GM12892 (cell line): ENCODE measurements at regions not wholly inside any gene's neighbourhood (a gene's known extent, or its start where the extent isn't known, plus 50 kb on each side); places are given as distances from the start of the nearest gene placed in this dataset.

ENCODE experiments used
- POLR2A ChIP-seq: IDR thresholded peaks from 2 replicates; pipeline ENCODE4 v1.6.1; 2011; ENCODE audit warnings: low read depth, low read length, control low read depth
- POLR2AphosphoS5 ChIP-seq: IDR thresholded peaks from 2 replicates; pipeline ENCODE4 v1.6.1; 2011; ENCODE audit warnings: low read depth, low read length, control low read depth

GRCh38 chr6:50989123-50989522, 170.5 kb downstream of the TFAP2B start:
- no peak for TF ChIP-seq POLR2AphosphoS5
- no peak for TF ChIP-seq POLR2A
